Stimulated activated CD8-positive, alpha-beta memory T cell treated with anti-CD3 and anti-CD28 coated beads, Interleukin-4, amount 100 ng/mL, for 24 hours (primary cell): ENCODE measurements at regions not wholly inside any gene's neighbourhood (a gene's known extent, or its start where the extent isn't known, plus 50 kb on each side); places are given as distances from the start of the nearest gene placed in this dataset.

Experiments
- DNase-seq: peaks from one replicate; pipeline ENCODE4 v3.0.0-alpha.2; 2020; ENCODE audit warnings: low read depth

- no peak for DNase-seq
Observed at GRCh38 chr3:6770397-6770690, 90.6 kb upstream of the GRM7 start.

DNA sequence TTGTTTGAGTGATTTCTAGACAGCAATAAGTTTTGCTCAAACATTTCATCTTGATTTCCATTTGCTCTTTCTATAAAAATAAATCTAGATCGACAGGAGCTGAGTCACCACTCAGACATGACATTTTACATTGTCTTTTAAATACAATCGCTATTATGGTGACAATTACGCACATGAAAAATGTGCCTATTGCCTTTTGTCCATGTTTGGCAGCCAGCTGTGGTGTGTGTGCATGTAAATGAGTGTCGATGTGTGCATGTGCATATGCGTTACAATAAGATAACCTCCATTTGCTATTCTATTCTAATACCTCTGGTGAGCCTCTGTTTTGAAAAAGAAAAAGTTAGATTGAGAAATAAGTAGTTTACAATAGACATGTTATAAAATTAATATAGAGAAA lies 89.7 kb upstream of the GRM7 start:
- no peak for DNase-seq

- no peak for DNase-seq
Observed at GRCh38 chr3:6779140-6779539, 81.8 kb upstream of the GRM7 start.

DNA sequence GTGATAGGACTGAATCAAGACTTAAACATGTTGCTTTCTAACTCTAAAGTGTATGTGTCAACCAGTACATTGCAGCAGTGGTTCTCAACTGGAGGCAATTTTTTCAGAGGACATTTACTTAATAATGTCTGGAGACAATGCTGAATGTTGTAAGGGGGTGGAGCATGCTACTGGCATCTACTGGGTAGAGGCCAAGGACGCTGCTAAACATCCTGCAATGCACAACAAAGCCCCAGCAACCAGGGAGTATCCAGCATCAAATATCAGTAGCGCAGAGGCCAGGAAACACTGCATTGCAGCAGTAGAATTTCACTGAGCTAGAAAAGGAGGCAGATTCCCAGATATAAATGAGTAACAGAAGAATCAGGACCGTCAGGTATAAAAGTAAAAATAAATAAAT lies 79.8 kb upstream of the GRM7 start:
- no peak for DNase-seq

- DNase-seq = no peak
Observed at GRCh38 chr3:6785726-6786125, 75.2 kb upstream of the GRM7 start.

DNA sequence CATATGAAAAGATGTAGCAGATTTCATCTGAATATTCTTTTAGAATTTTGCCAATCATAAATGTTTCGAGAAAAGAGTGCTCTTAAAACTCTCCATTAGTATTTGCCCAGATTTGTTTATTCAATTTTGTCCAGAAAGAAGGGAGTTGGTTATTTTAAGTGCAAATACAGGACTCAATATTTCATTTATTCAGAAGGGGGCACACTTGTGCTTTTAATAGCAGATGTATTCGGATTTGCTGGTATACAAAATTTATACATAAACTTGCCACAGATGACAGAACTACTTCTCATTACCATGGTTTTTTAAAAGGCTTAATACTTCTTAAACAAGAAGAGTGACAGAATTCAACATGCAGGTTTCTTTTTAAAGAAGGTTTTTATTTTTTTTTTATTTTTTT lies 69.8 kb upstream of the GRM7 start:
- no peak for DNase-seq

DNA sequence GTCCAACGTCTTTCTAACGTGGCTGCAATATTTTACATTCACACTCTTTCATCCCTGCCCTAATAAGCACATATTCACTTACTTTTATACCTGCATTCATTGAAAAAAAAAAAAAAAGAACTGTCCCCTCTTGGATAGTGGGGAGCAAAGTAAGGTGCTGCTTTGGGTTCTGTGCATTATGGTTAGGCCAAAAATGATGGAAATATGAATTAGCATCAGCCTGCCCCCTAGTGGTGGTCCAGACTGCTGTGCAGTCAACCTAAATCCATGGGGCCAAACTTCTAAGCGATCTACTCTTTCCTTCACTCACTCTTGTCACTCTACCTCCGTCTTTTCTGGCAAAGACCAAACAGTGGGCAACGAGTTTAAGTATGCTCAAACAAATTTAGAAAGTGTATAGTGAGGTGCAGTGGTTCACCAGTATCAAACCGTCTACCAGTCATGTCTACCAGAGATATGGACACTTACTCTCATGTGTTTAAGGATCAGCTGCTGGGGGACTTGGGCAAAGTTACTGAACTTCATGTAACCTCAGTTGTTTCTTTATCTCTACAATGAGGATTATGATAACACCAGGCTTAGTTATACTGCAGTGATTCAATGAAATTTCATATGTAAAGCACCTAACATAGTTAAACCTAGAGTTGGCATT lies 61.5 kb upstream of the GRM7 start:
- no peak for DNase-seq

- no peak for DNase-seq
Observed at GRCh38 chr3:6803619-6804018, 57.3 kb upstream of the GRM7 start.

DNA sequence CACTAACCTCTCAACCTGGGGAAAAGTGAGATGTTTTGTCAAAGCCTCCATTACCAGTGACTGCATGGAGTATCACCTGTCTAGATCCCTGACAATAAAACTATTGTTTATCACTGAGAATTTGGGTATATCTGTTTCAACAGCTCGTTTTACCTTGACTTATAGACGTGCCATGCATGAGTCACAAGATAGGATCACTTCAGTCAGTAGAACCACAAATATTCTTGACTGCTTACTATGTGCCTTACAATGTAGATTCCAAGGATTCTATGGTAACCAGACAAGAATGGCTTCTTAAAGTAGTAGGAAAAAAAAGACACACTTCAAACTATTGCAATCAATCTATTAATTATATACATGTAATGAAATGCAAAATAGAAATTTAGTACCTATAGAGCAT lies 55.7 kb upstream of the GRM7 start:
- DNase-seq = no peak

DNA sequence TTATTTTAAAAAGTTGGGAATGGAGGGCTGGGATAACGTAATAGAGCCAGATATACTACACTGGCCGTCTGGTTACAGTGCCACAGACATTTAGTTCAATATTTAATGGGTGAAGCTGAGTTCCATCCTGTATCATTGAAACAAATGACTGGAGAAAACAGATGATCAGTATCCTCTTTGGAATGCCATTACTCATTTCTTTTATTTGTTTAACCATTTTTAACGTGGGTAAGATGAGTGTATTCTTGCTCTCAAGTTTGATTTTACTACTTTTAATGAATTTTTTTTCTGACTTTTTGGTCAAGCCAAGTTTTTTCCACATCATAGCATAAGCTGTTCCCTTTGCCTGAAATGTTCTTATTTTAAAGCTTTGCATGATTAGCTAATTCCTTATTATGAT lies 53.9 kb upstream of the GRM7 start:
- no peak for DNase-seq

- no peak for DNase-seq
Observed at GRCh38 chr3:6807967-6808588, 52.8 kb upstream of the GRM7 start.

GRCh38 chr3:6809349-6809748 lies 51.6 kb upstream of the GRM7 start:
- DNase-seq = no peak
